ENCODE measurements at regions not wholly inside any gene's neighbourhood (a gene's known extent, or its start where the extent isn't known, plus 50 kb on each side); places are given as distances from the start of the nearest gene placed in this dataset.

GRCh38 chr5:110812639-110813038, 73.8 kb downstream of the SLC25A46 start:
- intact Hi-C loops (cut with DNase I; ENCODE audit: low total_unique reads) = no loop called here
- DNase-seq = no peak
- Histone ChIP-seq H3K36me3 (no peaks in the 10 kb centered on the region), H3K27ac (no peak overlapping the region), H3K4me1 (no peaks in the 10 kb centered on the region), H3K27me3 (replicated peaks in 1 of 7) (no peaks in the 10 kb centered on the region), H3K4me3 (no peak overlapping the region), H3K9me3 (peaks cover 0 to 6% (median 0%) of the 10 kb centered on the region in 8 donors)
- no peak for TF ChIP-seq CTCF (IDR thresholded peaks at IDR 0.05 in 8 of 11, conservative IDR thresholded peaks at IDR 0.05 in 3 of 11)
- TF ChIP-seq POLR2A (IDR thresholded peaks at IDR 0.05) = no peak
- TF ChIP-seq POLR2AphosphoS5 (IDR thresholded peaks at IDR 0.05) = no peak
- WGBS, 5 donors = 80 to 93% (median 89%) methylated on average over 3 of the region's 3 CpGs

GRCh38 chr5:110815916-110816605, 77.3 kb downstream of the SLC25A46 start:
- Histone ChIP-seq H3K36me3 (no peaks in the 10 kb centered on the region), H3K4me3 (no peak overlapping the region), H3K27ac (no peak overlapping the region), H3K4me1 (no peaks in the 10 kb centered on the region), H3K27me3 (replicated peaks in 1 of 7) (no peaks in the 10 kb centered on the region), H3K9me3 (peaks cover 0 to 6% (median 0%) of the 10 kb centered on the region in 8 donors)
- intact Hi-C loops (cut with DNase I; ENCODE audit: low total_unique reads) = no loop called here
- WGBS, 5 donors = 33 to 55% (median 37%) methylated on average over 1 of the region's 1 CpG
- no peak for TF ChIP-seq POLR2A (IDR thresholded peaks at IDR 0.05)
- no peak for TF ChIP-seq CTCF (IDR thresholded peaks at IDR 0.05 in 8 of 11, conservative IDR thresholded peaks at IDR 0.05 in 3 of 11)
- no peak for TF ChIP-seq POLR2AphosphoS5 (IDR thresholded peaks at IDR 0.05)
- DNase-seq = no peak

- DNase-seq = no peak
- Histone ChIP-seq H3K36me3 (no peaks in the 10 kb centered on the region), H3K27ac (no peak overlapping the region), H3K4me3 (no peak overlapping the region), H3K9me3 (peaks cover 0 to 5% (median 0%) of the 10 kb centered on the region in 8 donors), H3K4me1 (no peaks in the 10 kb centered on the region), H3K27me3 (replicated peaks in 1 of 7) (no peaks in the 10 kb centered on the region)
- TF ChIP-seq POLR2AphosphoS5 (IDR thresholded peaks at IDR 0.05) = no peak
- no peak for TF ChIP-seq CTCF (IDR thresholded peaks at IDR 0.05 in 8 of 11, conservative IDR thresholded peaks at IDR 0.05 in 3 of 11)
- TF ChIP-seq POLR2A (IDR thresholded peaks at IDR 0.05) = no peak
- WGBS, 5 donors = 83 to 94% (median 90%) methylated on average over 7 of the region's 7 CpGs
- intact Hi-C loops (cut with DNase I; ENCODE audit: low total_unique reads) = no loop called here
Measured at GRCh38 chr5:110817459-110817858, 78.7 kb downstream of the SLC25A46 start.

GRCh38 chr5:110823571-110823970, 84.8 kb downstream of the SLC25A46 start:
- peaks cover 1 to 56% (median 49%) of the 10 kb centered on the region in 8 donors for H3K9me3 ChIP-seq
- no peak overlapping the region for H3K4me3 ChIP-seq
- H3K27ac ChIP-seq = no peak overlapping the region
- WGBS, 5 donors = 85 to 94% (median 90%) methylated on average over 5 of the region's 5 CpGs
- TF ChIP-seq POLR2A (IDR thresholded peaks at IDR 0.05) = no peak
- no peak for TF ChIP-seq POLR2AphosphoS5 (IDR thresholded peaks at IDR 0.05)
- TF ChIP-seq CTCF (IDR thresholded peaks at IDR 0.05 in 8 of 11, conservative IDR thresholded peaks at IDR 0.05 in 3 of 11) = no peak
- no peaks in the 10 kb centered on the region for H3K27me3 ChIP-seq (replicated peaks in 1 of 7)
- H3K36me3 ChIP-seq = no peaks in the 10 kb centered on the region
- H3K4me1 ChIP-seq = no peaks in the 10 kb centered on the region
- no peak for DNase-seq
- intact Hi-C loops (cut with DNase I; ENCODE audit: low total_unique reads) = no loop called here
